MM.1S (cell line): ENCODE measurements at regions not wholly inside any gene's neighbourhood (a gene's known extent, or its start where the extent isn't known, plus 50 kb on each side); places are given as distances from the start of the nearest gene placed in this dataset.

ENCODE experiments used
- CTCF ChIP-seq: fragments of 300-600 bp; sonication (generic); IDR thresholded peaks from 2 replicates; pipeline ENCODE4 v1.5.1; 2016; ENCODE audit warnings: antibody characterized with exemption, low read length, mixed read lengths
- EZH2 ChIP-seq: fragments of 300-600 bp; sonication (generic); optimal IDR thresholded peaks from 2 replicates; pipeline ENCODE3; 2017; ENCODE audit warnings: low read depth, mild to moderate bottlenecking, antibody characterized with exemption, low read length, mixed read lengths
- EZH2phosphoT487 ChIP-seq: fragments of 300-600 bp; sonication (generic); IDR thresholded peaks from 2 replicates; pipeline ENCODE4 v1.6.1; 2018; ENCODE audit warnings: antibody characterized with exemption, low read length

- TF ChIP-seq CTCF (no peak), EZH2phosphoT487 (no peak), EZH2 (no peak)
These were observed 83.3 kb upstream of the MAP4K4 start for GRCh38 chr2:101614127-101614759.
